ENCODE measurements at regions not wholly inside any gene's neighbourhood (a gene's known extent, or its start where the extent isn't known, plus 50 kb on each side); places are given as distances from the start of the nearest gene placed in this dataset.

DNA sequence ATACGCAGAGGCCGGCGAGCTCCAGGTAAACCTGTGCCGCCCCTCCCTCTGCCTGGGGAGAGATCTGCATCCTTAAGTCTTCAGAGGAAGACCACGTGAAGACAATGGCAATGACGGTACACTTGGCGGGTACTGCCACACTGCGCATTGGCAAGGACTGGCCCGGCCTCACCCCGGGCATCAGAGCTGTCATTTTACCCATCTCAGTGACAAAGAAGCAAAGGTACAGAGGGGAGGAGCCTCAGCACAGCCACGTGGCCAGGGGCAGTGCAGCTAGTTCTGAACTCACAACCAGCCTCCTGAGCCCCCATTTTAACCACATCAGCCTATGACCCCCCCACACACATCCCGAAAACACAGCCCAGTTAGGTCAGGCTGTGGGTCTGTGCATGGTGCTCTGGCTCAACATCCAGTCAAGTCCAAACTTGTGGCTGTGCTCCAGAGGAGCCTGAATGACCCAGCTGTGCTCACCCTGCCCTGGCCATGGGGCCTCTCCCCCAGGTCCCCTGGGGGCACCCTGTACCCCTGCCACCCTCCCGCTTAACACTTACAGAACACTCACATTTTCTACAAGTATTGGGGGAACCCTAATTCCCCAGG lies 80.6 kb downstream of the C16orf95 start:
- TF ChIP-seq POLR2A (IDR thresholded peaks at IDR 0.05; ENCODE audit: low read length): no peak
- TF ChIP-seq GATA1 (IDR thresholded peaks at IDR 0.05; ENCODE audit: low read depth, low read length): no peak

Measured in erythroblast (primary cell).